ENCODE measurements at regions not wholly inside any gene's neighbourhood (a gene's known extent, or its start where the extent isn't known, plus 50 kb on each side); places are given as distances from the start of the nearest gene placed in this dataset.
"Not testable (repeated sequence)": the region's sequence is repeated elsewhere in the genome, so short reads cannot be mapped to it uniquely, and the experiment has no call there.

GRCh38 chr6:85329196-85329595 lies 120.7 kb upstream of the NT5E start:
- Histone ChIP-seq H3K4me3 (ENCODE audit: low read depth in 2 of 2, low read length in 2 of 2) (no peak overlapping the region), H3K36me3 (ENCODE audit: control insufficient read depth, insufficient read depth, low read length) (no peaks in the 10 kb centered on the region), H3K27me3 (ENCODE audit: control insufficient read depth, insufficient read depth, low read length) (no peaks in the 10 kb centered on the region), H3K27ac (ENCODE audit: low read length) (no peak overlapping the region), H3K9me3 (ENCODE audit: control insufficient read depth, insufficient read depth, low read depth, low read length) (no peaks in the 10 kb centered on the region), H3K4me1 (ENCODE audit: control insufficient read depth, insufficient read depth, low read length) (no peaks in the 10 kb centered on the region)
- intact Hi-C loops (cut with micrococcal nuclease; ENCODE audit: unreplicated experiment), result loop anchor here (10.0 kb wide), 1 partner anchor 554 kb away; no protein-coding TSS in a partner anchor
- TF ChIP-seq POLR2AphosphoS5 (IDR thresholded peaks at IDR 0.05; ENCODE audit: low read depth, low read length) (no peak), CTCF (IDR thresholded peaks at IDR 0.05) (no peak), TCF7L2 (IDR thresholded peaks at IDR 0.05; ENCODE audit: low read depth, low read length) (no peak), SIN3A (IDR thresholded peaks at IDR 0.05; ENCODE audit: borderline replicate concordance, insufficient read depth, low read depth, low read length) (no peak)
- TF ChIP-seq, protein P1, sequence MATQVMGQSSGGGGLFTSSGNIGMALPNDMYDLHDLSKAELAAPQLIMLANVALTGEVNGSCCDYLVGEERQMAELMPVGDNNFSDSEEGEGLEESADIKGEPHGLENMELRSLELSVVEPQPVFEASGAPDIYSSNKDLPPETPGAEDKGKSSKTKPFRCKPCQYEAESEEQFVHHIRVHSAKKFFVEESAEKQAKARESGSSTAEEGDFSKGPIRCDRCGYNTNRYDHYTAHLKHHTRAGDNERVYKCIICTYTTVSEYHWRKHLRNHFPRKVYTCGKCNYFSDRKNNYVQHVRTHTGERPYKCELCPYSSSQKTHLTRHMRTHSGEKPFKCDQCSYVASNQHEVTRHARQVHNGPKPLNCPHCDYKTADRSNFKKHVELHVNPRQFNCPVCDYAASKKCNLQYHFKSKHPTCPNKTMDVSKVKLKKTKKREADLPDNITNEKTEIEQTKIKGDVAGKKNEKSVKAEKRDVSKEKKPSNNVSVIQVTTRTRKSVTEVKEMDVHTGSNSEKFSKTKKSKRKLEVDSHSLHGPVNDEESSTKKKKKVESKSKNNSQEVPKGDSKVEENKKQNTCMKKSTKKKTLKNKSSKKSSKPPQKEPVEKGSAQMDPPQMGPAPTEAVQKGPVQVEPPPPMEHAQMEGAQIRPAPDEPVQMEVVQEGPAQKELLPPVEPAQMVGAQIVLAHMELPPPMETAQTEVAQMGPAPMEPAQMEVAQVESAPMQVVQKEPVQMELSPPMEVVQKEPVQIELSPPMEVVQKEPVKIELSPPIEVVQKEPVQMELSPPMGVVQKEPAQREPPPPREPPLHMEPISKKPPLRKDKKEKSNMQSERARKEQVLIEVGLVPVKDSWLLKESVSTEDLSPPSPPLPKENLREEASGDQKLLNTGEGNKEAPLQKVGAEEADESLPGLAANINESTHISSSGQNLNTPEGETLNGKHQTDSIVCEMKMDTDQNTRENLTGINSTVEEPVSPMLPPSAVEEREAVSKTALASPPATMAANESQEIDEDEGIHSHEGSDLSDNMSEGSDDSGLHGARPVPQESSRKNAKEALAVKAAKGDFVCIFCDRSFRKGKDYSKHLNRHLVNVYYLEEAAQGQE (IDR thresholded peaks at IDR 0.05; ENCODE audit: insufficient read depth in 1 of 2, low read depth in 2 of 2, low read length in 1 of 2), result no peak
- DNase-seq (ENCODE audit: low read depth, low spot score), result no peak
- ChIA-PET CTCF (no interaction called here), POLR2A (no interaction called here)
- no peak for ATAC-seq
- no TSS peak for BruUV-seq (replicated peaks)
- in situ Hi-C loops (cut with HindIII; ENCODE audit: low pct_unique_long_range_greater_than_20kb, low sequenced_read_pairs), result no loop called here

GRCh38 chr6:85325811-85326210 lies 124.1 kb upstream of the NT5E start:
- ATAC-seq; H3K27me3 ChIP-seq (ENCODE audit: control insufficient read depth, insufficient read depth, low read length); CTCF ChIA-PET; POLR2A ChIA-PET; BruUV-seq (replicated peaks); H3K4me1 ChIP-seq (ENCODE audit: control insufficient read depth, insufficient read depth, low read length); H3K9me3 ChIP-seq (ENCODE audit: control insufficient read depth, insufficient read depth, low read depth, low read length); in situ Hi-C loops (cut with HindIII; ENCODE audit: low pct_unique_long_range_greater_than_20kb, low sequenced_read_pairs); H3K36me3 ChIP-seq (ENCODE audit: control insufficient read depth, insufficient read depth, low read length); DNase-seq (ENCODE audit: low read depth, low spot score); H3K4me3 ChIP-seq (ENCODE audit: low read depth in 2 of 2, low read length in 2 of 2); H3K27ac ChIP-seq (ENCODE audit: low read length): not testable (repeated sequence)
- intact Hi-C loops (cut with micrococcal nuclease; ENCODE audit: unreplicated experiment), result loop anchor here (10.0 kb wide), 1 partner anchor 551 kb away; no protein-coding TSS in a partner anchor

DNA sequence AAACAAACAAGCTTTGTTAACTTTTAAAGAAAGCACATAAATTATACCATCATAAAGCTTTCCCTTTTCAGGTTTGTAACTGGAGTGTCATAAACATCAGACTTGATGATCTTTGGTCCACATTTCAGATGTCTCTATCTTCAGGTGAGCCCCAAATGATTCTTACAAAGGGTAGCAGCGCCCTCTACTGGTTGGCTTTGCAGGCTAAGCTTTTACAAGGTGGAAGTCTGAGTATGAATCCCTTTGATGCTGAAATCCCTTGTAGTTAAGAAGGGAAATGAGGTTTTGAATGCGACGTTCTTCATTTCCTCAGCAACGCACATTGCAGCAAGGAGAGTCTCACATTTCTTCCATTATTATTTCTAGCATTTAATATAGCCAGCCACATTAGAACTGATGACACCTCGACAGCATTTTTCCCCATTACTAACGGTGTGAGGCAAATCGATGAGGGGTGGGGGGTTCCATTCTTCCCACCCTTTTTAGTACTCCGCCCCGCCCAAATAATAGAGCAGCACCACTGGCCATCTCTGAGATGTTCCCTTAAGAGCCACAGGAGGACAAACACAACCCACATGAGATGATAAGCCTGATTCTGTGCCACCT lies 126.3 kb upstream of the NT5E start:
- CTCF ChIA-PET, result interaction anchor here (0.7 to 1.2 kb wide), 2 partner anchors 62 to 186 kb away, joined by 3 to 9 read pairs; no protein-coding TSS in a partner anchor
- in situ Hi-C loops (cut with HindIII; ENCODE audit: low pct_unique_long_range_greater_than_20kb, low sequenced_read_pairs), result no loop called here
- H3K4me1 ChIP-seq (ENCODE audit: control insufficient read depth, insufficient read depth, low read length), result no peaks in the 10 kb centered on the region
- POLR2A ChIA-PET, result no interaction called here
- intact Hi-C loops (cut with micrococcal nuclease; ENCODE audit: unreplicated experiment), result loop anchor here (5.0 to 10.0 kb wide), 4 partner anchors 191 to 901 kb away; no protein-coding TSS in a partner anchor
- no peaks in the 10 kb centered on the region for H3K9me3 ChIP-seq (ENCODE audit: control insufficient read depth, insufficient read depth, low read depth, low read length)
- TF ChIP-seq TCF7L2 (IDR thresholded peaks at IDR 0.05; ENCODE audit: low read depth, low read length) (peak; percentile 87), SIN3A (IDR thresholded peaks at IDR 0.05; ENCODE audit: borderline replicate concordance, insufficient read depth, low read depth, low read length) (no peak), CTCF (IDR thresholded peaks at IDR 0.05) (peak; percentile 88)
- no TSS peak for BruUV-seq (replicated peaks)
- ATAC-seq (peak; percentile 94), DNase-seq (ENCODE audit: low read depth, low spot score) (peak; percentile 42)
- H3K27me3 ChIP-seq (ENCODE audit: control insufficient read depth, insufficient read depth, low read length), result no peaks in the 10 kb centered on the region
- no peak overlapping the region for H3K27ac ChIP-seq (ENCODE audit: low read length)
- no peak overlapping the region for H3K4me3 ChIP-seq (ENCODE audit: low read depth in 2 of 2, low read length in 2 of 2)
- no peaks in the 10 kb centered on the region for H3K36me3 ChIP-seq (ENCODE audit: control insufficient read depth, insufficient read depth, low read length)
